H9 (cell line): ENCODE measurements at regions not wholly inside any gene's neighbourhood (a gene's known extent, or its start where the extent isn't known, plus 50 kb on each side); places are given as distances from the start of the nearest gene placed in this dataset.

Experiments used
- DNase-seq: peaks from one replicate; pipeline ENCODE4 v3.0.0-alpha.2; 2017
- H2AFZ ChIP-seq: one replicate; pipeline ENCODE4 v1.6.1; 2013; ENCODE audit warnings: mild to moderate bottlenecking, low read length, control low read depth, moderate library complexity
- H2AK5ac ChIP-seq: 2 replicates; pipeline ENCODE4 v1.6.1; 2013; ENCODE audit warnings: low read length, control low read depth, mixed read lengths; ENCODE audit not compliant: insufficient read length
- H2BK120ac ChIP-seq: one replicate; pipeline ENCODE4 v1.6.1; 2013; ENCODE audit warnings: low read depth, mild to moderate bottlenecking, low read length, control low read depth, inconsistent platforms; ENCODE audit not compliant: poor library complexity, severe bottlenecking
- H2BK12ac ChIP-seq: 2 replicates; pipeline ENCODE4 v1.6.1; 2013; ENCODE audit warnings: low read length, control low read depth, mixed read lengths, low read depth; ENCODE audit not compliant: insufficient read length
- H2BK15ac ChIP-seq: 2 replicates; pipeline ENCODE4 v1.6.1; 2013; ENCODE audit warnings: low read depth, low read length, control low read depth
- H2BK20ac ChIP-seq: one replicate; pipeline ENCODE4 v1.6.1; 2013; ENCODE audit warnings: low read depth, mild to moderate bottlenecking, low read length, control low read depth, inconsistent platforms; ENCODE audit not compliant: poor library complexity, severe bottlenecking
- H2BK5ac ChIP-seq: 2 replicates; pipeline ENCODE4 v1.6.1; 2013; ENCODE audit warnings: low read length, control low read depth, mixed read lengths; ENCODE audit not compliant: insufficient read length
- H3K14ac ChIP-seq: 2 replicates; pipeline ENCODE4 v1.6.1; 2013; ENCODE audit warnings: low read length, control low read depth; ENCODE audit not compliant: insufficient read depth
- H3K18ac ChIP-seq: 2 replicates; pipeline ENCODE4 v1.6.1; 2013; ENCODE audit warnings: low read depth, mild to moderate bottlenecking, mixed read lengths, low read length, control low read depth; ENCODE audit not compliant: insufficient read length
- H3K23ac ChIP-seq: 2 replicates; pipeline ENCODE4 v1.6.1; 2013; ENCODE audit warnings: low read length, control low read depth, mixed read lengths, low read depth; ENCODE audit not compliant: insufficient read length
- H3K23me2 ChIP-seq: 2 replicates; pipeline ENCODE4 v1.6.1; 2013; ENCODE audit warnings: low read depth, mild to moderate bottlenecking, mixed read lengths, low read length, control low read depth; ENCODE audit not compliant: insufficient read length, poor library complexity, severe bottlenecking
- H3K27ac ChIP-seq: 2 replicates; pipeline ENCODE4 v1.5.1; 2013; ENCODE audit warnings: low read length, control low read depth, mixed read lengths, low read depth; ENCODE audit not compliant: insufficient read length
- H3K27me3 ChIP-seq: 2 replicates; pipeline ENCODE4 v1.6.1; 2013; ENCODE audit warnings: low read length, control low read depth, inconsistent platforms; ENCODE audit not compliant: insufficient read depth
- H3K4ac ChIP-seq: 2 replicates; pipeline ENCODE4 v1.6.1; 2013; ENCODE audit warnings: low read depth, mild to moderate bottlenecking, control low read depth, inconsistent platforms, low read length, moderate library complexity
- H3K4me1 ChIP-seq: 2 replicates; pipeline ENCODE4 v1.6.1; 2013; ENCODE audit warnings: low read length, control low read depth, inconsistent platforms; ENCODE audit not compliant: insufficient read depth
- H3K4me2 ChIP-seq: 2 replicates; pipeline ENCODE4 v1.6.1; 2013; ENCODE audit warnings: low read length, control low read depth, mixed read lengths; ENCODE audit not compliant: insufficient read length, insufficient read depth
- H3K56ac ChIP-seq: 2 replicates; pipeline ENCODE4 v1.6.1; 2013; ENCODE audit warnings: low read depth, mild to moderate bottlenecking, mixed read lengths, low read length, control low read depth; ENCODE audit not compliant: insufficient read length
- H3K79me1 ChIP-seq: 2 replicates; pipeline ENCODE4 v1.6.1; 2013; ENCODE audit warnings: low read depth, mild to moderate bottlenecking, moderate library complexity, low read length, control low read depth, inconsistent platforms; ENCODE audit not compliant: insufficient read depth, poor library complexity, severe bottlenecking
- H3K79me2 ChIP-seq: 2 replicates; pipeline ENCODE4 v1.6.1; 2013; ENCODE audit warnings: low read length, control low read depth, inconsistent platforms; ENCODE audit not compliant: insufficient read depth
- H3K9ac ChIP-seq: 2 replicates; pipeline ENCODE4 v1.6.1; 2013; ENCODE audit warnings: low read length, control low read depth, mixed read lengths; ENCODE audit not compliant: insufficient read length; ENCODE audit errors: extremely low read depth
- H3K9me3 ChIP-seq: one replicate; pipeline ENCODE4 v1.6.1; 2013; ENCODE audit warnings: low read depth, low read length, inconsistent platforms; ENCODE audit not compliant: control insufficient read depth
- H3T11ph ChIP-seq: one replicate; pipeline ENCODE4 v1.6.1; 2013; ENCODE audit warnings: mild to moderate bottlenecking, low read length, control low read depth, inconsistent platforms
- H4K20me1 ChIP-seq: one replicate; pipeline ENCODE4 v1.6.1; 2013; ENCODE audit not compliant: control insufficient read depth, insufficient read length, insufficient read depth
- H4K5ac ChIP-seq: 2 replicates; pipeline ENCODE4 v1.6.1; 2013; ENCODE audit warnings: low read depth, mild to moderate bottlenecking, mixed read lengths, low read length, control low read depth; ENCODE audit not compliant: insufficient read length
- H4K8ac ChIP-seq: replicated peaks from 2 replicates; pipeline ENCODE4 v1.6.1; 2013; ENCODE audit warnings: low read length, control low read depth, mixed read lengths, low read depth; ENCODE audit not compliant: insufficient read length
- H4K91ac ChIP-seq: 2 replicates; pipeline ENCODE4 v1.6.1; 2013; ENCODE audit warnings: low read depth, mild to moderate bottlenecking, moderate library complexity, mixed read lengths, low read length, control low read depth; ENCODE audit not compliant: insufficient read length
- H3K27ac Mint-ChIP-seq, 3 experiments: 2 replicates in 2 of 3; 3 replicates in 1 of 3; pipeline ENCODE4 v1.8.0; 2020 to 2021; ENCODE audit warnings: mixed read lengths in 3 of 3, mild to moderate bottlenecking in 1 of 3, moderate library complexity in 1 of 3
- H3K27me3 Mint-ChIP-seq: 2 replicates; pipeline ENCODE4 v1.8.0; 2021; ENCODE audit warnings: low read depth, mild to moderate bottlenecking, moderate library complexity, mixed read lengths
- H3K36me3 Mint-ChIP-seq, 3 experiments: 2 replicates in 2 of 3; 3 replicates in 1 of 3; pipeline ENCODE4 v1.8.0; 2020 to 2021; ENCODE audit warnings: low read depth in 3 of 3, mixed read lengths in 3 of 3; ENCODE audit not compliant: insufficient read depth in 1 of 3
- H3K4me1 Mint-ChIP-seq, 2 experiments: 2 replicates each; pipeline ENCODE4 v1.8.0; 2020; ENCODE audit warnings: mixed read lengths in 2 of 2
- H3K4me3 Mint-ChIP-seq, 2 experiments: 2 replicates in 1 of 2; 3 replicates in 1 of 2; pipeline ENCODE4 v1.8.0; 2020 to 2021; ENCODE audit warnings: mild to moderate bottlenecking in 2 of 2, mixed read lengths in 2 of 2, moderate library complexity in 1 of 2
- H3K9me3 Mint-ChIP-seq, 2 experiments: 2 replicates in 1 of 2; 3 replicates in 1 of 2; pipeline ENCODE4 v1.8.0; 2020; ENCODE audit warnings: mild to moderate bottlenecking in 2 of 2, mixed read lengths in 2 of 2, moderate library complexity in 1 of 2
- CTCF ChIP-seq: fragments of 200-600 bp; sonication (generic); conservative IDR thresholded peaks from 3 replicates; pipeline ENCODE4 v1.8.0; 2021; ENCODE audit warnings: antibody characterized with exemption, mild to moderate bottlenecking
- WGBS: extraction: QIAGEN DNeasy Blood & Tissue Kit; methylation state at CpG from one replicate; pipeline ENCODE4 v1.1.7; 2013; ENCODE audit warnings: missing lambda C conversion rate, low lambda C conversion rate, mixed read lengths; ENCODE audit not compliant: insufficient read length; ENCODE audit errors: extremely low coverage; 5-methylcytosine and 5-hydroxymethylcytosine counted together

GRCh38 chr16:77500934-77501664, 66.3 kb upstream of the ADAMTS18 start:
- no peak overlapping the region for H2BK5ac ChIP-seq
- H2BK12ac ChIP-seq, result no peak overlapping the region
- Mint-ChIP-seq H3K9me3 (no peaks in the 10 kb centered on the region; a peak in 1 of 5 replicates), H3K27me3 (peaks cover 4% of the 10 kb centered on the region), H3K36me3 (no peaks in the 10 kb centered on the region), H3K27ac (peak overlapping the region in 1 of 3 experiments; percentile 80; a peak in 3 of 7 replicates), H3K4me1 (peaks cover 38% of the 10 kb centered on the region in 2 experiments), H3K4me3 (no peak overlapping the region)
- H3K56ac ChIP-seq, result no peak overlapping the region
- H2BK20ac ChIP-seq, result no peak overlapping the region
- no peak overlapping the region for H2AFZ ChIP-seq
- H4K5ac ChIP-seq, result no peak overlapping the region
- no peaks in the 10 kb centered on the region for H4K20me1 ChIP-seq
- H3K9ac ChIP-seq, result no peak overlapping the region
- H4K91ac ChIP-seq, result no peak overlapping the region
- no CpG with 5 or more reads among the region's 7 CpGs for whole genome bisulfite sequencing
- H3K27me3 ChIP-seq, result no peaks in the 10 kb centered on the region
- no peak overlapping the region for H2BK15ac ChIP-seq
- H3T11ph ChIP-seq, result no peak overlapping the region
- H3K27ac ChIP-seq, result no peak overlapping the region
- peaks cover 8% of the 10 kb centered on the region; the same call in 1 of the 2 replicates for H3K4me1 ChIP-seq
- 0 out of 2 replicates have a peak overlapping the region, but pooled peaks have one; percentile 35 for H3K14ac ChIP-seq
- H2BK120ac ChIP-seq, result no peak overlapping the region
- H3K79me2 ChIP-seq, result no peaks in the 10 kb centered on the region
- no peak overlapping the region for H3K4ac ChIP-seq
- H3K23me2 ChIP-seq, result no peaks in the 10 kb centered on the region
- DNase-seq, result no peak
- H3K18ac ChIP-seq, result no peak overlapping the region
- H3K23ac ChIP-seq, result no peak overlapping the region
- TF ChIP-seq CTCF, result no peak
- H3K4me2 ChIP-seq, result no peak overlapping the region
- no peaks in the 10 kb centered on the region for H3K79me1 ChIP-seq
- no peaks in the 10 kb centered on the region for H3K9me3 ChIP-seq
- H2AK5ac ChIP-seq, result no peak overlapping the region
- no peak overlapping the region for H4K8ac ChIP-seq
